GM12873 (cell line): ENCODE measurements at regions not wholly inside any gene's neighbourhood (a gene's known extent, or its start where the extent isn't known, plus 50 kb on each side); places are given as distances from the start of the nearest gene placed in this dataset.

ENCODE experiments used
- CTCF ChIP-seq: IDR thresholded peaks from 2 replicates; pipeline ENCODE4 v1.5.1; 2012; ENCODE audit warnings: low read depth, mild to moderate bottlenecking, moderate library complexity, low read length, control low read depth; ENCODE audit not compliant: insufficient read depth; ENCODE audit errors: missing control alignments

GRCh38 chr5:89243611-89244010, 360.6 kb upstream of the MEF2C start:
- TF ChIP-seq CTCF: no peak

GRCh38 chr5:89241186-89241585, 358.2 kb upstream of the MEF2C start:
- no peak for TF ChIP-seq CTCF

DNA sequence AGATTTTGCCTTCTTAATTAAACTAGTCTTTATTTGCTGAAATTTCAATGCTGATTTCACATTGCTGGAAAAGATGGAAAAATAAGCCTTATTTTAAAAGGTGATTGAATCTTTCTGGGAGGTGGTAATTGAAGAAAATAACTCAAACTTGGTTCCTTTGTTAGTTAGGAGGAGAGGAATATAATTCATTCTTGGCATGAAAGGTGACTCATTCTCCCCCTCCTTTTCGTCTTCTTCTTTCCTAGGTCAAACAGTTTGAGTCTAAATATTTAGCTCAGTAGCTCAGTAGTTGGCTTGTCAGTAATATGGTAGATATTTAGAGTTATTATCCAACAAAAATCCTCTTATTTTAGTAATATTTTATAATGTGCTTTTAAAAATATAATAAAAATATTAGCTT, 353.9 kb upstream of the MEF2C start:
- TF ChIP-seq CTCF: no peak

DNA sequence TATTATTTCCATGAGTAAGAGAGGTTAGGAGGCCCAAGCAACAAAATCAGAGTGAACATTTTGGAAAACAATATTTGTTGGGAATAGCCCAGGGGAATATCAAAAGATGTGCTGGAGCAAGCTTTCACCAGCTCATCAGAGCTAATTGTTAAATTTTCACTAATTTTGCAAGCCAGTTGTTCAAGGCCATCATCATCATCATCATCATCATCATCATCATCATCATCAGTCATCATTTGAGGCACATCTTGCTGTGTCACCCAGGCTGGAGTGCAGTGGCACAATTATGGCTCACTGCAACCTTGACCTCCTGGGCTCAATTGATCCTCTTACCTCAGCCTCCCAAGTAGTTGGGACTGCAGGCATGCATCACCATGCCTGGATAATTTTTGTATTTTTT, 350.5 kb upstream of the MEF2C start:
- no peak for TF ChIP-seq CTCF

DNA sequence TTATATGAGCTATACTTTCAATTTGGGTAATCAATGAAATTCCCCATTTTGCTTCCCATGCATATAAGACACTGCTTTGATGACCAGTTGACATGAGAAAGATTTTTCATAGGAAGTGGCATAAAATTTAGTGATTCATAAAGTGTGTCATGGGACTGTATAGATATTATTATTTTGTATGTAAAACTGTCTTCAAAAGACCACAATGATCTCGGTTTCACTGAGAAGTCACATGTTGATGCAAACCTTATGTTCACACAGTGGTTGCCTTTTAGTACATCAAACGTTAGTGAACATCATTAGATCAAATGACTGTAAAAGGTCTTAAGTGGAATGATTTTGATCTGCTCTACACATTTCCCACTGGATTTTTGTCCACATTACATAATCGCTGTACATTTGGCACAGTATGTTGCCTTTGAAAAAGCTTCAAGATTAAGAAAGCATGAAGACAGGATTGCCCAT, 349.2 kb upstream of the MEF2C start:
- TF ChIP-seq CTCF: no peak

DNA sequence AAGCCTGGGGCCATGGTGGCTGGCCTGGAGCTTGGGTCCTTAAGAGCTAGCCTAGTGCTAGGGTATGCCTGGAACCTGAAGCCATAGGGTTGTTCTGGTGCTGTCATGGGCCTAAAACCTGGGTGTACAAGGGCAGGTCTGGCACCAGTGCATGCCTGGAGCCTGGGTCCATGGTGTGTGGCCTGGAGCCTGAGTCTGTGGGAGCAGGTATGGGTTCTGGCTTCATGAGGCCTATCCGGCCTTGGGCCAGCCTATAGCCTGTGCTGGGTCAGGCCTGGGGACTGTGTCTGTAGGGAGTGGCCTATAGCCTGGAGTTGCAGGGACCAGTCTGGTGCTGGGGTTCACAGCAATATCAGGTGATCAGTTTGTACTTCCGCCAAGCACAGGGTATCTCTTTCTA, 347.2 kb upstream of the MEF2C start:
- no peak for TF ChIP-seq CTCF

DNA sequence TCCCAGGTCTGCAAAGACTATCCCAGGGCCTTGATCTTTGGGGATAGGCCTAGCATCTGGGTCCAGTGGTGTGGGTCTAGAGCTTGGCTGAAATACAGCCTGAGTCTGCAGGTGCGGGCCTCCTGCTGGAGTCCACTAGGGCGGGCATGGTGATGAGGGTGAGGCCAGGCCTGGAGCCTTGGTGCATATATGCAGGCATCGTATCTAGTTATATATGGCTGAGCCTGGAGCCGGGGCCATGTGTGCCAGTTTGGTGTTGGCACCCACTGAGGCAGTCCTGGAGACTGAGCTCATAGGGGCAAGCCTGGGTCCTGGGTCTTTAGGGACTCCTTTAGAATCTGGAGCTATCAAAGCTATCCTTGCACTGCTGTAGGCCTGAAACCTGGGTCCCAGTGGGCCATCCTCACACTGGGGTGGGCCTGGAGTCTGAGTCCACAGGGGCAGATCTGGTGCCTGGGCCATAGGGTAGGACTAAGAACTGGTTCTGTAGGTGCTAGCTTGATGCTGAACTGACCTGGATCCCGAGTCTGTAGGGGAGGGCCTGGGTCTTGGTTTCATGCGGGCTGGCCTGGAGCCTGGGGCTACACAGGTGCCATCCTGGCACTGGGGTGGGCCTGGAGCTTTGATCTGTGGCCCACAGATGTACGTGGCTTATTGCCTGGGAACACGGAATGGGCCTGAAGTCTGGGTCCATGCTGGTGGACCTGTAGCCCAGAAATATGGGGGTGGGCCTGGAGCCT, 346.5 kb upstream of the MEF2C start:
- no peak for TF ChIP-seq CTCF
